Stimulated activated naive CD4-positive, alpha-beta T cell (primary cell): ENCODE measurements at regions not wholly inside any gene's neighbourhood (a gene's known extent, or its start where the extent isn't known, plus 50 kb on each side); places are given as distances from the start of the nearest gene placed in this dataset.
"Not testable (repeated sequence)": the region's sequence is repeated elsewhere in the genome, so short reads cannot be mapped to it uniquely, and the experiment has no call there.

Experiments
- DNase-seq, 6 experiments: peaks; one replicate each; lab custom pipeline; 2025; lab: John Stamatoyannopoulos, UW

DNA sequence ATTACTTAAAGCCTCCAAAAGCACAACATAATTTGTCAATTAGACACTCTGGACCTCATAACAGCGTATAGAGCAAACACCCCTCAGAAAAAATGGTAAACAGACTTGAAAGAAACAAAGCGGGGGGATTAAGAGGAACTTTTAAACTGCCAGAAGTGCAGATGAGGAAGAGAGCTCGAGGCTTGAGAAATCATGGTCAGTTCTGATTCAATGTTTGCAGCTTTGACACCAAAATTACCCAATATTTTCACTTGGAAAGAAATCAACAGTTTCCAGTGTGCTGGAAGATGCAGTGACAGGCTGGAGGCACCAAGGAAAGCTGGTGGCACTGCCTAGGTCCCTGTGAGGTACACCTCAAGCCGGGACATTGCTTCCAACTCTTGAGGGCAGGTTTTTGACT is 180.9 kb upstream of the TOX3 start:
- DNase-seq, result no peak

DNA sequence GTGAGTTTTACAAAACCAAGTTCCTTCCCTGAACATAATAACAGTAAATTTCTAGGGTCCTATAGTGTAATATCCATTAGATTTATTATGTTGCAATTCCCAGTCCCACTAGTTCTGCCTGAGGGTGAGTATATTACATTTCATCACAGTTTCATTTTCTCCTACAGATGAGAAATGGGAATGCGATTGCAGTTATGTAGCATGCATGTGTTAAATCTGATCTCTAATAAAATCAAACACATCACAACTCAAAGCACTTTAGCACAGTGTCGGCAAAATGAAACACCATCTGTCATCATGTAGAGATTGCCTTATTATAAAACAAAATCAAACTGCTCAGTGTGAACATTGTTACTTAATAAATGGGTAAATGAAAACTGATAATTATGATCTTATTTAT is 180.5 kb upstream of the TOX3 start:
- DNase-seq, result no peak

DNA sequence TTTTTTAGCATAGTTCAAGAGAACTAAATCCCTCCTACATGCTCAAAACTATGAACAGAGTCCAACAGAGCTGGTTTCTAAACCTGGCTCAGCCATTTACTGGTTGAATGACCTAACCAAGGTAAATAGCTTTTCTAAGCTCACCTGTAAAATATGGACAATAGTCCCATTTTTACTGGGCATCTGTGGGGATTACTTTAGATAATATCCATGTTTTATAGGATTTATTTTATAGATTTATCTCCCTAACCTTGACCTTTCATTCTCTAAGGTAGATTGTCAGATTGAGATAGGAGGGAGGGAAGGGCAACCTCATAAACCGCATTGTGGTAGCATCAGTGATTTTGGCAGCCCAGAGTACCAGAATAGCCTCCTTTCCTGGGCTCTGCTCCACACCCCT is 178.5 kb upstream of the TOX3 start:
- DNase-seq, result no peak

DNA sequence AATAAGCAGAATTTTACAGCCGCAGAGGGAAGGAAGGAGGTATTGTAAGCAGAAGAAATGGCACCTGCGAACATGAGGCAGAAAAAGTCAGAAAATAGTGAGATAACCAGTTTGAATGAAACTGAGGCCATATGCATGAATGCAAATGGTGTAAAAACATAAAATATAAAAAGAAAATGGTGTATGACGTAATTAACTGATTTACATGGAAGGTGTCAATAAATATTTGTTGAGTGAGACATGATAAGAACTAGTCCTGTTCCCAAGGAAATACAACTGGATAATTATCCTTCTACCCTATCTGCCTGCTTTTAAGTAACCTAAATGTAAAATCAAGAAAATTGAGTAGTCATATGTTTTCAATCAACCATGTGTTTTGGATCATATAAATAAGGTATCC is 178.1 kb upstream of the TOX3 start:
- no peak for DNase-seq

DNA sequence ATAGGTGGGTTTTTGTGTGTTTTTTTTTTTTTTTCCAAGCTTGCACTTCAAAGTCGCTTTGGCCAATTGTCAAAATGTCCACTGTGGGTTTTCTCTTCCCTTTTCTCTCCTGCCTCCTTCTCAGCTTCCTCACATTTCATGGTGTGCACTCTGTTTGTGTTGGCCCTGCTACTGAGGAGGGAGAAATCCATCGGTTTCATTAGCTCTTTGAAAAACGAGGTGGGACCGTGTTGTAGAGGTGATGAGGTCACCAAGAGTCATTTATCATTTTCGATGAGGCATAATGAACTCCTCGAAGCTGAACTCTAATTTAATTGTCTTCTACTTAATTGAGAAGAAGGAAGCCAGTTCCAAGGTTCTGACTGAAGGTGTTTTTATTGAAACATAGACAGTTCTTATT is 174.4 kb upstream of the TOX3 start:
- no peak for DNase-seq

DNA sequence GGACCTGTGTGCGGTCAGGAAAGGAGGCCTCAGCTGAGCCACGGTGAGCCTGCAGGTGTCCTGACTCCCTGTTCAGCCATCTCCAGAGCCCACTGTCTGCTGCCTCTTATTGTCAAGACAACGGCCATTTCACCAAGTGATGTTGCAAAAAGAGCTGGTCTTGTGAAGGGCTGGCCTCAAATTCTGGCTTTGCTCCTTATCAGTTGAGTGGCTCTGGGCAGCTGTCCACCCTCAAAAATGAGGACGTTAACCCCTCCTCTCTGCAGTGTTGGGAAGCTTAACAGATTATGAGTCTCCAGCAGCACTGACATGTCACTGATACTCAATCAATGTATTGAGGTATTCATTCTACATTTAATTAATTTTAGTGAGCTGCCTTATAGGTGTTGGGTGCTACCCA is 171.1 kb upstream of the TOX3 start:
- no peak for DNase-seq

DNA sequence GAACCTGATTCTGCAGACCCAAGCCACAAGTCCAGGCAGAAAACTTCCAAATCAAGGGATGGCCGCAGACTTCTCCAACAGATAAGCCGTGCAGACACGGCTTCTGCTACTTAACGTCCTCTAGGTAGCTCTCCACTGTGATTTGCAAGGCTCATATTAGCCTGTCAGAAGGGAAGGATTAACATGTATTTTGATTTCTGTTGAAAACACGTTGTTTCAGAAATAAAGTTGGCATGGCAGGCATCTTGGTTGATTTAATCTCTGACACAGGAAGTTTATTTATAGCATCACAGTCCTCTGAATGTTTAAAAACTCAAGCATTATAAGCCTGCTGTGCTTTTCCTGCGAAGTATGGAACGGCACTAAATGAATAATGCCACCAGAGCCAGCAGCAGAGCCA is 166.8 kb upstream of the TOX3 start:
- DNase-seq, result no peak

DNA sequence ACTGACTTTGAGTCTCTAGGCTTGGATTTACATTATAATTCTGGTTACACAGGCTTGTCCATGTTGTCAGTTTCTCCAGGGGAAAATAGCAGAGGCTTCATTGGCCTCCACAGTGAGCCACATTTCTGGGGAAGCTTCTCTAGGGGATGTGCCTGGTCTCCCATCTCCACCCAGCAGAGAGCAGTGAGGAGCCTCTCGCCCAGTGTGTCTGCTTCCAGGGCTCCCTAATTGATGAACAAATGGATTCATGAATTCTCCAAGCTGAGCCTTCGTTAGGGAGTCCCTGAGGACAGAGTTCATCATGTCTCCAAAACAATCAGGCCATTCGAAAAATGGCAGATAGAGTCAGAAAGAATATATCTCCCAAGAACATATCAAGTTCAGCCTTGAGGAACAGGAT is 162.4 kb upstream of the TOX3 start:
- DNase-seq, result no peak

DNA sequence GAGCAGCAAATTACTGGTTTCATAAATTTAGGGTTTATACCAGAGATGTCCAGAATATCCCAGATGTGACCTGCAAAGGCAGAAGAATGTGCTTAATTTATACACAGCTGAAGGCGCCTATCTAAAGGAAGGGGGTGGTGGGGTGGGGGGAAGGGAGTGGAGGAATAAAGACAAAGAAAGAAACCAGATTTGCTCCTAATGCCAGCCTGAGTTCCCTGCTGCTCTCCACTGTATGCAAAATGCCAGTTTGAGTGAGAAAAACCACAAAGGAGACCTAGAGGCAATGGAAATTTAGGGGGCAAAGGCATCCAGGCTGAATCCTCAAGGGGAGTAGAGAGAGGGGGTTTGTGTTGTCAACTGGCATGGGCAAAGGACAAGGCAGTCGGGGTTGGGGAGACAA is 161.5 kb upstream of the TOX3 start:
- DNase-seq, result no peak

DNA sequence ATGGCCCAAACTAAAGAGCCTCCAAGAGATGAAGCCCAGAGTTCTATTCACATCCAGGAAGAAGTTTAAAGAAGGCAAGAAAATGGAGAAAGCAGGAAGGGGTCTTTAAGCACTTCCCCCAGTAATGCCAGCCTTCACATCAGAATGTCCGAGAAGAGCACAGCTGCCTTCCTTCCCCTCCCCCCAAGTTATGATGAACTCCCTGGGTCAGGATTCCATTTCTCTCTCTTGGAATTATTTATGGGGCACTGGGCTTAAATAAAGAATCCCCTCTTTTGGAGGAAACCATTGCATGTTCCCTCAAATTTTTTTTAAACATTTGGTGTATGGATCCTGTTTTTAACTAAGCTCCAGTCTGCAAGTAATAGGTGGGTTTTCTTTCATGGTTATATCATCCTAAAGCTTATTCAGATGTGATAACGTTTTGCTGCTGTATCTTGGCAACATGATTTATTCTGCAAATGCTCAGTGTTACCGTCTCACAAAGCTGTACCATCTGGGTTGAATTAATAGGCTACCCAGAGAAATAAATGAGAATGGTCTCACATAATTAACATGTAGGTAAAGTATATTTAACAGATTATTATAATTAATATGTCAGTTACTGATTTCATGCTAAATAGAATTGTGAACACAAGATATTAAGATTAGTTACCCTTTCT is 160.9 kb upstream of the TOX3 start:
- no peak for DNase-seq

DNA sequence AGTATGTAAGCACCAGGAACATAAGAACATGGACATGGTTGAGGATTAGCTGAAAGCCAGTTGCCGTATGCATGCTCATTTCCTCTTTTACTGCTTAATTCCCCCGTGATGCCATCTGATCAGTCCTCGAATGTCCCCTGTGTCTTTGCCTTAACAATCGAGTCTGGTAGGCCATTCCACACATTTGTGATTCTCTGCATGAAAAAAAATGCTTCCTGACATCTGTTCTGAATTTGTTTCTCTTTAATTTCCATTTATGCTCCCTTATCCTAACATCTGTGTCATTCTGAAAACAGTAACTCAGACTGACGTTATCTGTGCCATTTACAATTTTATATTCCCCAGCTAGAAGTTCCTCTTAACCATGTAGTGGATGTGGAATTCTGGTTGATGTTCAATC is 158.2 kb upstream of the TOX3 start:
- DNase-seq, result no peak

DNA sequence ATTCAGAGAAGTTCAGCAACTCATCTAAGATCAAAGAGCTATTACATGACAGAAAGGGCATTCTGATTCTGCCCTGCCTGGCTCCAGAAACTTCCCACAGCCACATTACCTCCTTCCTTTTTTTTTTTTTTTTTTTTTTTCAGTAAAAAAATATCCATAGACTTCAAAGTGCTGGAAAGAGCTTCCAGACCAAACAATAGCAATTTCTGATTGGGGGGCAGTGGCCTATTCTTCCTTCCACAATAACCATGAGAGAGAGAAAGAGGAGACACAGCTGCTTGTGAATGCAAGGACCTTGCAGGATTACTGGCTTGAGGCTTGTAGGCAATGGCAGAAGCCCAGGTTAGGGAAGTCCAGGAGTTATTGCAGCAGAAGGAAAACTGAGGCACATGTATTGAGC is 151.0 kb upstream of the TOX3 start:
- no peak for DNase-seq

DNA sequence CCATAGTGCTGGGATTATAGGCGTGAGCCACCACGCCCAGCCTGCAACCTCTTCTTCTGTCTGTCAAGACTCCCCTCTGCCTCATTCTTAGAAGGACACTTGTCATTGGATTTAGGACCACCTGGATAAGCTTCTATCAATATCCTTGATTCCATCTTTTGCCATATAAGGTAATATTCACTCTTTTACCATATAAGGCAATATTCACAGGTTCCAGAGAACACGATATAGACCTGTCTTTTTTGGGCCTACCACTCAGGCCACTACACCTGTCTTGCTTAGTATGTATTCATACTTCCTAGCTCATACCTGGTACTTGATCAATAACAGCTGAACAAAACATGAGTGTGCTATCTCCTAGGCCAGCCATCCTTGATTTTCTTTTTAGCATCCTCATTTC is 149.2 kb upstream of the TOX3 start:
- no peak for DNase-seq

DNA sequence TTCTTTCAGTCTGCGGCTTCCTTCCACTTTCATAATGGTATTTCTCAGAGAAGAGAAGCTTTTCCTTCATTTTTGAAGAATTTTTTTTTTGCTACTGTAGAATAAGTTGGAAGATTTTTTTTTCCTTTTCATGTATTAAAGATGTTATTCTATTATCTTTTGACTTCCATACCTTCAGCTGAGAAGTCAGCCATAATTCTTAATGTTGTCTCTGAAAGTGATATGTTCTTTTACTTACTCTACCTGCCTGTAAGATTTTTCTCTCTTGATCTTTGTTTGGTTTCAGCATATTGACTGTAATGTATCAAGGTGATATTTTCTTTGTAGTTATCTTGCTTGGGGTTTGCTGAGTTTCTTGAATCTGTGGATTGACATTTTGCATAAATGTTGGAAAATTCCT is 143.5 kb upstream of the TOX3 start:
- no peak for DNase-seq

DNA sequence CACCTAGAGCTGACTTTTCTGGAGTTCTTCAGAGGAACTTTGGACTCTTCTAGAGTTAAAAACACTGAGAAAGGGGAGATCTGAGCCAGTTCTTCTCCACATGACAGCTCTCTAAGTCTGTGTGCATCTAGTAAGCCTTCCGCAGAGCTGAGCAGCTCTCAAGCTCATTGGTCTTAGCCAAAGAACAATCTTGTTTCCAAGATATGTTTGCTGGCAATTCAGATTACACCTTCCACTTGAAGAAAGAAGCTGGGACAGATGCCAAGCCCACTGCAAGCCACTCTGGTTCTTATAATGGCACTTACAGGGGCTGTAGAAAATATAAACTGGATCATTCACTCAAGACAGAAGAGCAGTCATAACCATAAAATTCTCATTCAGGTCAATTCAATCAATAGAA is 134.1 kb upstream of the TOX3 start:
- no peak for DNase-seq

DNA sequence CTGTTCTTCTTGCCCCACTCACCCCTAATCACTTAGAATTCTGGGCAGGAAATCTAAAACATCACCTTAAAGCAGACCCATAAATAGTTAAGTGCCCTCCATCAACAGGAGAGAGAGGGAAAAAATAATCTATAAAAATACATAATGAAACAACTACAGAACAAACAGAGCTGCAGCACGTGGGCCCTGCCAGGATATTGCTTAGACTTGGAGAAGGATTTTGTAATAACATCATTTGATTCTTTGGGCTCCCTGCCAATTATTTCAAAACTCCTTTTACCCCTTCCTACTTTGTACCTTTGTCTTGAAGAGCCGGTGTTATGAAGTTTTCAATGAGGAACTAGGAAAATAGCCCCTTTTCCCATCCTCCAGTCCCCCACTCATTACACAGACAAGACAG is 130.6 kb upstream of the TOX3 start:
- no peak for DNase-seq

DNA sequence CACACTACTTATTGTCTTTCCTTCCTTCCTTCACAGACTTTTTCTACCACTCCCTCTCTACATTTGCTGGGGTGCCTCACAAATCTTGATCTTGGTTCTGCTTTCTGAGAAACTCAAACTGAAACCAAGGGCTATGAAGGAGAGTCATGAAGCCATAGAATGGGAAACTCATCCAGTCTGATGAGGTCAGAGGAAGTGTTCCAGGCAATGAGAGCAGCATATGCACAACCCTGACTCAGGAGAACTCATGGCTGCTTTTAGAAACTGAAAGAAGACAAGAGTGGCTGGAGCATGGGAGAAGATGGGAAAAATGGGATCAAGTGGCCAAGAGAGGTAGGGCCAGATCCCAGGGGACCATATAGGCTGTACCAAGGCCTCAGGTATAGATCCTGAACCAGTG is 130.0 kb upstream of the TOX3 start:
- DNase-seq, result no peak

DNA sequence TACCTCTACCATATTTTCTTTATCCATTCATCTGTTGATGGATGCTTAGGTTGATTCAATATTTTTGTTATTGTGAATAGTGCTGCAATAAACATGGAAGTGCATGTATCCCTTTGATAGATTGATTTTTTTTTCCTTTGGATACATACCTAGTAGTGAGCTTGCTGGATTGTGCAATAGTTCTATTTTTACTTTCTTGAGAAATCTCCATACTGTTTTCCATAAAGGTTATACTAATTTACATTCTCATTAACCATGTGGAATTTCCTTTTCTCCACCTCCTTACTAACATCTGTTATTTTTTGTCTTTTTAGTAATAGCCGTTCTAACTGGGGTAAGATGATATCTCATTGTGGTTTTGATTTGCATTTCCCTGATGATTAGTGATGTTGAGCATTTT is 124.6 kb upstream of the TOX3 start:
- no peak for DNase-seq

DNA sequence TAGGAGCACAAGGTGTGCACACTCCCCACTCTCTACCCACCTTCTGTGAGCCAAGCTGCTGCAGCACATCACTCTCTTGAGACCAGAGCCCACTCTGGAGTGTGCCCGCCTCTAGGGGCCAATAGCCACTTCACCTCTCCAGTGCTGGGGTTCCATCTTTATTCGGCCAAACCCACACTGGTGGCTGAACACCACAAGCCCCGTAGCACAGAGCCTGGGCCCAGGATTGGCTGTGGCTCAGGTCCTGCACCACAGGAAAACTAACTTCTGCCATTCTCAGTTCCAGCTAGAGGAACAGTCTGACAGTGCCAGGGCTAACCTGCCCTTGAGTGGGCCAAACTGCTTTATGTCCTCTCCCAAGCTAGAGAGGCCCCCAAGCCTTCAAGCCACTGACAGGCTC is 111.0 kb upstream of the TOX3 start:
- DNase-seq, result no peak

DNA sequence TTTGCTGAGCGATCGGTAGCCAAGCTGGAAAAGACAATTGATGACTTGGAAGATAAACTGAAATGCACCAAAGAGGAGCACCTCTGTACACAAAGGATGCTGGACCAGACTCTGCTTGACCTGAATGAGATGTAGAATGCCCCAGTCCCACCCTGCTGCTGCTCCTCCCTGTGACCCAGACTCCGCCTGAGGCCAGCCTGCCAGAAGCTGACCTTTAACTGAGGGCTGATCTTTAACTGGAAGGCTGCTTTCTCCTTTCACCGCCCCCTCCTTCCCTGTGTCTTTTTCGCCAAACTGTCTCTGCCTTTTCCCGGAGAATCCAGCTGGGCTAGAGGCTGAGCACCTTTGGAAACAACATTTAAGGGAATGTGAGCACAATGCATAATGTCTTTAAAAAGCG is 109.0 kb upstream of the TOX3 start:
- DNase-seq, result not testable (repeated sequence)

DNA sequence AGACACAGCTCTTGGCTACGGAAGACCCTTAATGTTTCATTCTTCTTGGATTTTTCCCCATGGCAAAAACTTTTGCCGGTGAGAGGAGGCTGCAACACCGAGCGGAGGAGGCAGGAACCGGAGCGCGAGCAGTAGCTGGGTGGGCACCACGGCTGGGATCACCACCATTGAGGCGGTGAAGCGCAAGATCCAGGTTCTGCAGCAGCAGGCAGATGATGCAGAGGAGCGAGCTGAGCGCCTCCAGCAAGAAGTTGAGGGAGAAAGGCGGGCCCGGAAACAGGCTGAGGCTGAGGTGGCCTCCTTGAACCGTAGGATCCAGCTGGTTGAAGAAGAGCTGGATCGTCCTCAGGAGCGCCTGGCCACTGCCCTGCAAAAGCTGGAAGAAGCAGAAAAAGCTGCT is 108.2 kb upstream of the TOX3 start:
- DNase-seq, result not testable (repeated sequence)

DNA sequence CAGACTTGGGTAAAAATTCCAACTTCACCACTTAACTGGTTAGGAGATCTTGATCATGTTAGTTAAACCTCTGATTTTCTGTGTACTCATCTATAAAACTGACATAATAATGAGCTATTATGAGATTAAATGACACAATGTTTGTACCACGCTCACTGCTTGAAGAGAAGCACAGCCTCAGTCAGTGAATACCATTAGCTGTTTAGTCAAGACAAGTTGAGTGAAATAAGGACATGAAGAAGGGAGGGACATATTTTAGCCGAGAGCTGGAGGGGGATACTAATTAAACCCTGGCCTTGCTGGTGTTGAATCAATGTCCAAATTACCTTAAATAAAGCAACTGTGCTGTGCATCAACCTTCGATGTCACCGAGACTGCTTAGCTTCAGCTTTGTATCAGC is 105.1 kb upstream of the TOX3 start:
- no peak for DNase-seq

DNA sequence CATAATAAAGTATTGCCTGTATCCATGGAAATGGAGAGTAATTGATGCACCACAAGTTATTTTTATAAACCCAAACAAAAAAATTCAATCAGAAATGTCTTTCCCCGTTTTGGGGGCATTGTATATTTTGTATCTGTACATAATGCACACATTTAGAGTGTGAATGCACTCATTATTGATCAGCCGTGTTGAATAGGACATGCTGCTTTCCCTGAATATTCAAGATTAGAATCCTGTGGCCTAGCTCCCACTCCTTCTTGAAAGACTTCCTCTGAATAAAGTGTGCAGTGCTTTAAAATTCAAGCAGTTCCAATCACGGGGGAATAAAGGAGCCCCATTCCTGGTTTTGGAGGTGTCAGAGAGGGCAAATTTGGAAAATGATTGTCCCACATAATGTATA is 103.8 kb upstream of the TOX3 start:
- DNase-seq, result no peak

DNA sequence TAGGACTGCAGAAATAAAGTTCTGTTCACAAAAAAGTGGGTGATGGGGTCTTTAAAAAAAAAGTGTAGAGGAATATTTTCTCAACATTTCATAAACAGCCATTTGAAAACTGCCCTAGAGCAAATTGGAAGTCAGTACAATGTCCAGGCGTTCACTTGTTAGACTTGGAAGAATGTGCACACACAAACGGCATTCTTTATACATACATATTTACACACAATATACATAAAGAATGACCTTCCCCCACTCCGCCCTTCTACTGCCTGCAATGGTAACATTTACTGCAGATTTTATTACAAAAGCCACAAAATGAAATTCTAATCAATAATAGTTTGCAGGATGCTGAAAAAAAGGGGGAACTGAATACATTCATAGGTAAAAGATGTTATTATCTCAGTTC is 103.4 kb upstream of the TOX3 start:
- DNase-seq, result no peak

DNA sequence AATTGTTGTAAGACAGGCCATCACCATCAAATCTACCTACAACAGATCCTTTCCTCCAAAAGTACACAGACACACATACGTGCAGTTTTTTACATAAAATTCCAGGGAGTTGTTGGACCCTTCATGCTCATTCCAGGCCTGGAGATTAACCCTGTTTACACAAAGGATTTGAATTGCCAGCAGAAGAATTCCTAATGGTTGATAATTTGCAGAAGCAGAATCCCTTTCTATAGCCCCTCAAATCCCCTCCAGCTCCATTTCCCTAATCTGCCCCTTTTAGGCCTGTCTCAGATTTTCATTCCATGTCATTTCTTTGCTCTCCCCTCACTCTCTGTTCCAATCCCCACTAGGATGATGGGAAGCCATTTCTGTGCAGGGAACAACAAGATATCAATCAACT is 102.9 kb upstream of the TOX3 start:
- DNase-seq, result no peak
